ENCODE measurements at regions not wholly inside any gene's neighbourhood (a gene's known extent, or its start where the extent isn't known, plus 50 kb on each side); places are given as distances from the start of the nearest gene placed in this dataset.

DNA sequence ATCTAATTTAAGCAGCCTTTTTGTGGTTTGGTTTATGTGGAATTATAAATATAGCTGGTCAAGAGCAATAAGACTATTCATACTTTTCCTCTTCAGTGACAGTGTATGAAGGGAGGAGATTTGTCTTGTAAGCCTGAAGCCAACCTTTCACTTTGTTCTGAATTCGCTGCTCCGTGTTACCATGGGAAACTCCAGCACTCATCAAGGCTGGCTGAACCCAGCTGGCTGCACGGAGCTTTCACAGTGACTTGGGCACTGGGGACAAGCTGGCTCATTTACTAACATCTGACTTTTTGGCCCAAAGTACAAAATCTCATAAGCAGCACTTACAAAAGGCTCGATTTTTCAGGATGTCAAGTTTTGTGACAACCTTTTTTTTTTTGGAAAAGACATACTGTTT is 120.4 kb upstream of the GRIA4 start:
- H3K4me3 ChIP-seq (ENCODE audit: low read depth, low read length), result no peak overlapping the region
- DNase-seq (ENCODE audit: low read depth) (no peak), FAIRE-seq (no peak)
- TF ChIP-seq, protein P1, sequence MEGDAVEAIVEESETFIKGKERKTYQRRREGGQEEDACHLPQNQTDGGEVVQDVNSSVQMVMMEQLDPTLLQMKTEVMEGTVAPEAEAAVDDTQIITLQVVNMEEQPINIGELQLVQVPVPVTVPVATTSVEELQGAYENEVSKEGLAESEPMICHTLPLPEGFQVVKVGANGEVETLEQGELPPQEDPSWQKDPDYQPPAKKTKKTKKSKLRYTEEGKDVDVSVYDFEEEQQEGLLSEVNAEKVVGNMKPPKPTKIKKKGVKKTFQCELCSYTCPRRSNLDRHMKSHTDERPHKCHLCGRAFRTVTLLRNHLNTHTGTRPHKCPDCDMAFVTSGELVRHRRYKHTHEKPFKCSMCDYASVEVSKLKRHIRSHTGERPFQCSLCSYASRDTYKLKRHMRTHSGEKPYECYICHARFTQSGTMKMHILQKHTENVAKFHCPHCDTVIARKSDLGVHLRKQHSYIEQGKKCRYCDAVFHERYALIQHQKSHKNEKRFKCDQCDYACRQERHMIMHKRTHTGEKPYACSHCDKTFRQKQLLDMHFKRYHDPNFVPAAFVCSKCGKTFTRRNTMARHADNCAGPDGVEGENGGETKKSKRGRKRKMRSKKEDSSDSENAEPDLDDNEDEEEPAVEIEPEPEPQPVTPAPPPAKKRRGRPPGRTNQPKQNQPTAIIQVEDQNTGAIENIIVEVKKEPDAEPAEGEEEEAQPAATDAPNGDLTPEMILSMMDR (IDR thresholded peaks at IDR 0.05; ENCODE audit: insufficient read depth, low read length, severe bottlenecking), result no peak
- no peaks in the 10 kb centered on the region for H3K36me3 ChIP-seq (ENCODE audit: control insufficient read depth, insufficient read depth, low read length)
- no peaks in the 10 kb centered on the region for H3K27me3 ChIP-seq (ENCODE audit: control insufficient read depth, insufficient read depth, low read length)

GRCh38 chr11:105486929-105487328 is 122.9 kb upstream of the GRIA4 start:
- H3K27me3 ChIP-seq (ENCODE audit: control insufficient read depth, insufficient read depth, low read length), result no peaks in the 10 kb centered on the region
- H3K4me3 ChIP-seq (ENCODE audit: low read depth, low read length), result no peak overlapping the region
- TF ChIP-seq, protein P1 (IDR thresholded peaks at IDR 0.05; ENCODE audit: insufficient read depth, low read length, severe bottlenecking), result no peak
- FAIRE-seq (no peak), DNase-seq (ENCODE audit: low read depth) (no peak)
- no peaks in the 10 kb centered on the region for H3K36me3 ChIP-seq (ENCODE audit: control insufficient read depth, insufficient read depth, low read length)

DNA sequence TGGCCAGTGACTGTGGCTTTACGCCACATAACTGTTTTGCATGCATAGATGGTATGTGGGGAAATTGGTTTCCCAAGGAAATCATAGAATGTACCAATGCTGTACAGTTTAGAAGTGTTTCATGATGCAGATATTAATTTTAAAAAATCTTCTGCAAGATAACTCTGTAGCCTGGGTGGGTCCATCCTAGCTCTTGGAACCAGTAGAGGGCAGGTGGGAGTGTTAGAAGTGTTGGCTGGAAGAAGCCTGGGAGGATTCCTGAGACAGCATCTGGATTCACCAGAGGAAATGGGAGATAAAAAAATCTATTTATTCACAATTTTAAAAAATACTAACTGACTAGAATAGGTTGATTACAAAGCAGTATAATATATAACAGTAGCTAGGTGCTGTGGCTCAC is 139.9 kb upstream of the GRIA4 start:
- TF ChIP-seq, protein P1 (IDR thresholded peaks at IDR 0.05; ENCODE audit: insufficient read depth, low read length, severe bottlenecking), result no peak
- no peak overlapping the region for H3K4me3 ChIP-seq (ENCODE audit: low read depth, low read length)
- no peaks in the 10 kb centered on the region for H3K27me3 ChIP-seq (ENCODE audit: control insufficient read depth, insufficient read depth, low read length)
- FAIRE-seq, result no peak
- no peaks in the 10 kb centered on the region for H3K36me3 ChIP-seq (ENCODE audit: control insufficient read depth, insufficient read depth, low read length)
- DNase-seq (ENCODE audit: low read depth), result no peak

- FAIRE-seq (no peak), DNase-seq (ENCODE audit: low read depth) (no peak)
- H3K4me3 ChIP-seq (ENCODE audit: low read depth, low read length), result no peak overlapping the region
- no peaks in the 10 kb centered on the region for H3K27me3 ChIP-seq (ENCODE audit: control insufficient read depth, insufficient read depth, low read length)
- TF ChIP-seq, protein P1 (IDR thresholded peaks at IDR 0.05; ENCODE audit: insufficient read depth, low read length, severe bottlenecking), result no peak
- H3K36me3 ChIP-seq (ENCODE audit: control insufficient read depth, insufficient read depth, low read length), result no peaks in the 10 kb centered on the region
These were observed 141.7 kb upstream of the GRIA4 start for GRCh38 chr11:105468154-105468553.

DNA sequence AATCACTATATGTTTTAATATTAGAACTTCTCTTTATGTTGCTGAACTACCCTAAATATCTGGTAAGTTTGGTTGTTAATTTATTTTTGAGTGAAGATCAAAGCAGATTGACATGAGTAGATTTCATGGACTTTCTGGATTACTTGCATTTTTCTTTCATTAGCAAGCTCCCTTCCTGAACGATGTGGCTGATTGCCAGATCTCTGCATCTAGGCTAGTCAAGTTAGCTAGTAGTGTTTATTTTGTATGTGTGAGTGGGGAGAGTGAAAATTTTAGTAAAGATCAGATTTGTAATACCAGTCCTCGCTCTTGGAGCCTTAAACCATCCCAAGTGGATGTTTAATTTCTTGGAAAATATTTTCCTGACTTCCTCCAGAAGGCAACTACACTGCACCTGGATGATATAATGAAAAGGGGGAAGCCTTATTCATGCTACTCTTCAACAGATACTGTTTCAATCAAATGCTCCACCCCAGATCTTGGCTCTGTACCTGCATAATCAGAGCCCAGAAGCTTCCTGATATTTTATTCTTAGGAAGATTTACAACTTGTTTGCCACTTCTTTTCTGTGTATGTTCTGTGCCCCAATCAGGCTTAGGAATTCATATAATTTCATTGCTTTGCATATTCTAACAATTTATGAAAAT is 143.2 kb upstream of the GRIA4 start:
- peak; percentile 52 for DNase-seq (ENCODE audit: low read depth)
- no peaks in the 10 kb centered on the region for H3K36me3 ChIP-seq (ENCODE audit: control insufficient read depth, insufficient read depth, low read length)
- TF ChIP-seq, protein P1 (IDR thresholded peaks at IDR 0.05; ENCODE audit: insufficient read depth, low read length, severe bottlenecking), result no peak
- H3K27me3 ChIP-seq (ENCODE audit: control insufficient read depth, insufficient read depth, low read length), result no peaks in the 10 kb centered on the region
- FAIRE-seq, result no peak
- no peak overlapping the region for H3K4me3 ChIP-seq (ENCODE audit: low read depth, low read length)

DNA sequence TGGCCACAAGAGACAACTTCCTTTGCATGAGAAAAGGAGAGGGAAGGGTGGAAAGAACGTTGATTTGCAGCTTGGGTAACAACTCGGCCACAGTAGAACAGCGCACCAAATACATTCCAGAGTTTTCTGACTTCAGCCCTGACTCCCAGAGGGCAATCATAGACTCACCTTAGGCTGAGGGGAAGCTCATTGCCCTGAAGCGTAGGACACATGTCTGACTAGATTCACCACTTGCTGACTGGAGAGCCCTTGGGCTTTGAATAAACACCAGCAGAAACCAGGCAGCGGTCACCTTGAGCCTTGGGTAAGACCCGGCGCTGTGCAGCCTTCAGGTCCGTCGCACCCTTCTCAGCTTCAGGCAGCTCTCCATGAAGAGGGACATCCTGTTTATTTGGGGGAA is 151.8 kb upstream of the GRIA4 start:
- H3K36me3 ChIP-seq (ENCODE audit: control insufficient read depth, insufficient read depth, low read length), result no peaks in the 10 kb centered on the region
- no peaks in the 10 kb centered on the region for H3K27me3 ChIP-seq (ENCODE audit: control insufficient read depth, insufficient read depth, low read length)
- DNase-seq (ENCODE audit: low read depth), result no peak
- H3K4me3 ChIP-seq (ENCODE audit: low read depth, low read length), result no peak overlapping the region
- FAIRE-seq, result peak; percentile 43
- TF ChIP-seq, protein P1 (IDR thresholded peaks at IDR 0.05; ENCODE audit: insufficient read depth, low read length, severe bottlenecking), result no peak
